H9 (cell line): ENCODE measurements at regions not wholly inside any gene's neighbourhood (a gene's known extent, or its start where the extent isn't known, plus 50 kb on each side); places are given as distances from the start of the nearest gene placed in this dataset.

Source experiments
- DNase-seq: peaks from one replicate; pipeline ENCODE4 v3.0.0-alpha.2; 2017
- H2AFZ ChIP-seq: one replicate; pipeline ENCODE4 v1.6.1; 2013; ENCODE audit warnings: mild to moderate bottlenecking, low read length, control low read depth, moderate library complexity
- H2AK5ac ChIP-seq: 2 replicates; pipeline ENCODE4 v1.6.1; 2013; ENCODE audit warnings: low read length, control low read depth, mixed read lengths; ENCODE audit not compliant: insufficient read length
- H2BK120ac ChIP-seq: one replicate; pipeline ENCODE4 v1.6.1; 2013; ENCODE audit warnings: low read depth, mild to moderate bottlenecking, low read length, control low read depth, inconsistent platforms; ENCODE audit not compliant: poor library complexity, severe bottlenecking
- H2BK12ac ChIP-seq: 2 replicates; pipeline ENCODE4 v1.6.1; 2013; ENCODE audit warnings: low read length, control low read depth, mixed read lengths, low read depth; ENCODE audit not compliant: insufficient read length
- H2BK15ac ChIP-seq: 2 replicates; pipeline ENCODE4 v1.6.1; 2013; ENCODE audit warnings: low read depth, low read length, control low read depth
- H2BK20ac ChIP-seq: one replicate; pipeline ENCODE4 v1.6.1; 2013; ENCODE audit warnings: low read depth, mild to moderate bottlenecking, low read length, control low read depth, inconsistent platforms; ENCODE audit not compliant: poor library complexity, severe bottlenecking
- H2BK5ac ChIP-seq: 2 replicates; pipeline ENCODE4 v1.6.1; 2013; ENCODE audit warnings: low read length, control low read depth, mixed read lengths; ENCODE audit not compliant: insufficient read length
- H3K14ac ChIP-seq: 2 replicates; pipeline ENCODE4 v1.6.1; 2013; ENCODE audit warnings: low read length, control low read depth; ENCODE audit not compliant: insufficient read depth
- H3K18ac ChIP-seq: 2 replicates; pipeline ENCODE4 v1.6.1; 2013; ENCODE audit warnings: low read depth, mild to moderate bottlenecking, mixed read lengths, low read length, control low read depth; ENCODE audit not compliant: insufficient read length
- H3K23ac ChIP-seq: 2 replicates; pipeline ENCODE4 v1.6.1; 2013; ENCODE audit warnings: low read length, control low read depth, mixed read lengths, low read depth; ENCODE audit not compliant: insufficient read length
- H3K23me2 ChIP-seq: 2 replicates; pipeline ENCODE4 v1.6.1; 2013; ENCODE audit warnings: low read depth, mild to moderate bottlenecking, mixed read lengths, low read length, control low read depth; ENCODE audit not compliant: insufficient read length, poor library complexity, severe bottlenecking
- H3K27ac ChIP-seq: 2 replicates; pipeline ENCODE4 v1.5.1; 2013; ENCODE audit warnings: low read length, control low read depth, mixed read lengths, low read depth; ENCODE audit not compliant: insufficient read length
- H3K27me3 ChIP-seq: 2 replicates; pipeline ENCODE4 v1.6.1; 2013; ENCODE audit warnings: low read length, control low read depth, inconsistent platforms; ENCODE audit not compliant: insufficient read depth
- H3K4ac ChIP-seq: 2 replicates; pipeline ENCODE4 v1.6.1; 2013; ENCODE audit warnings: low read depth, mild to moderate bottlenecking, control low read depth, inconsistent platforms, low read length, moderate library complexity
- H3K4me1 ChIP-seq: 2 replicates; pipeline ENCODE4 v1.6.1; 2013; ENCODE audit warnings: low read length, control low read depth, inconsistent platforms; ENCODE audit not compliant: insufficient read depth
- H3K4me2 ChIP-seq: 2 replicates; pipeline ENCODE4 v1.6.1; 2013; ENCODE audit warnings: low read length, control low read depth, mixed read lengths; ENCODE audit not compliant: insufficient read length, insufficient read depth
- H3K56ac ChIP-seq: 2 replicates; pipeline ENCODE4 v1.6.1; 2013; ENCODE audit warnings: low read depth, mild to moderate bottlenecking, mixed read lengths, low read length, control low read depth; ENCODE audit not compliant: insufficient read length
- H3K79me1 ChIP-seq: 2 replicates; pipeline ENCODE4 v1.6.1; 2013; ENCODE audit warnings: low read depth, mild to moderate bottlenecking, moderate library complexity, low read length, control low read depth, inconsistent platforms; ENCODE audit not compliant: insufficient read depth, poor library complexity, severe bottlenecking
- H3K79me2 ChIP-seq: 2 replicates; pipeline ENCODE4 v1.6.1; 2013; ENCODE audit warnings: low read length, control low read depth, inconsistent platforms; ENCODE audit not compliant: insufficient read depth
- H3K9ac ChIP-seq: 2 replicates; pipeline ENCODE4 v1.6.1; 2013; ENCODE audit warnings: low read length, control low read depth, mixed read lengths; ENCODE audit not compliant: insufficient read length; ENCODE audit errors: extremely low read depth
- H3K9me3 ChIP-seq: one replicate; pipeline ENCODE4 v1.6.1; 2013; ENCODE audit warnings: low read depth, low read length, inconsistent platforms; ENCODE audit not compliant: control insufficient read depth
- H3T11ph ChIP-seq: one replicate; pipeline ENCODE4 v1.6.1; 2013; ENCODE audit warnings: mild to moderate bottlenecking, low read length, control low read depth, inconsistent platforms
- H4K20me1 ChIP-seq: one replicate; pipeline ENCODE4 v1.6.1; 2013; ENCODE audit not compliant: control insufficient read depth, insufficient read length, insufficient read depth
- H4K5ac ChIP-seq: 2 replicates; pipeline ENCODE4 v1.6.1; 2013; ENCODE audit warnings: low read depth, mild to moderate bottlenecking, mixed read lengths, low read length, control low read depth; ENCODE audit not compliant: insufficient read length
- H4K8ac ChIP-seq: replicated peaks from 2 replicates; pipeline ENCODE4 v1.6.1; 2013; ENCODE audit warnings: low read length, control low read depth, mixed read lengths, low read depth; ENCODE audit not compliant: insufficient read length
- H4K91ac ChIP-seq: 2 replicates; pipeline ENCODE4 v1.6.1; 2013; ENCODE audit warnings: low read depth, mild to moderate bottlenecking, moderate library complexity, mixed read lengths, low read length, control low read depth; ENCODE audit not compliant: insufficient read length
- H3K27ac Mint-ChIP-seq, 3 experiments: 2 replicates in 2 of 3; 3 replicates in 1 of 3; pipeline ENCODE4 v1.8.0; 2020 to 2021; ENCODE audit warnings: mixed read lengths in 3 of 3, mild to moderate bottlenecking in 1 of 3, moderate library complexity in 1 of 3
- H3K27me3 Mint-ChIP-seq: 2 replicates; pipeline ENCODE4 v1.8.0; 2021; ENCODE audit warnings: low read depth, mild to moderate bottlenecking, moderate library complexity, mixed read lengths
- H3K36me3 Mint-ChIP-seq, 3 experiments: 2 replicates in 2 of 3; 3 replicates in 1 of 3; pipeline ENCODE4 v1.8.0; 2020 to 2021; ENCODE audit warnings: low read depth in 3 of 3, mixed read lengths in 3 of 3; ENCODE audit not compliant: insufficient read depth in 1 of 3
- H3K4me1 Mint-ChIP-seq, 2 experiments: 2 replicates each; pipeline ENCODE4 v1.8.0; 2020; ENCODE audit warnings: mixed read lengths in 2 of 2
- H3K4me3 Mint-ChIP-seq, 2 experiments: 2 replicates in 1 of 2; 3 replicates in 1 of 2; pipeline ENCODE4 v1.8.0; 2020 to 2021; ENCODE audit warnings: mild to moderate bottlenecking in 2 of 2, mixed read lengths in 2 of 2, moderate library complexity in 1 of 2
- H3K9me3 Mint-ChIP-seq, 2 experiments: 2 replicates in 1 of 2; 3 replicates in 1 of 2; pipeline ENCODE4 v1.8.0; 2020; ENCODE audit warnings: mild to moderate bottlenecking in 2 of 2, mixed read lengths in 2 of 2, moderate library complexity in 1 of 2
- CTCF ChIP-seq: fragments of 200-600 bp; sonication (generic); conservative IDR thresholded peaks from 3 replicates; pipeline ENCODE4 v1.8.0; 2021; ENCODE audit warnings: antibody characterized with exemption, mild to moderate bottlenecking
- WGBS: extraction: QIAGEN DNeasy Blood & Tissue Kit; methylation state at CpG from one replicate; pipeline ENCODE4 v1.1.7; 2013; ENCODE audit warnings: missing lambda C conversion rate, low lambda C conversion rate, mixed read lengths; ENCODE audit not compliant: insufficient read length; ENCODE audit errors: extremely low coverage; 5-methylcytosine and 5-hydroxymethylcytosine counted together

GRCh38 chr13:104314321-104314720 is 1248.1 kb upstream of the SLC10A2 start:
- Histone ChIP-seq H4K8ac (no peak overlapping the region), H3K4ac (no peak overlapping the region), H2BK12ac (no peak overlapping the region), H4K5ac (no peak overlapping the region), H3K23ac (no peak overlapping the region), H2BK5ac (no peak overlapping the region), H3T11ph (no peak overlapping the region), H3K79me1 (no peaks in the 10 kb centered on the region), H3K18ac (no peak overlapping the region), H3K79me2 (no peaks in the 10 kb centered on the region), H3K27me3 (no peaks in the 10 kb centered on the region), H2AK5ac (no peak overlapping the region), H3K27ac (no peak overlapping the region), H3K9me3 (no peaks in the 10 kb centered on the region), H3K9ac (no peak overlapping the region), H3K56ac (no peak overlapping the region), H3K14ac (no peak overlapping the region), H2BK20ac (no peak overlapping the region), H4K20me1 (no peaks in the 10 kb centered on the region), H2BK15ac (no peak overlapping the region), H3K23me2 (no peaks in the 10 kb centered on the region), H2AFZ (no peak overlapping the region), H3K4me1 (no peaks in the 10 kb centered on the region), H4K91ac (no peak overlapping the region), H2BK120ac (no peak overlapping the region), H3K4me2 (no peak overlapping the region)
- Mint-ChIP-seq H3K27ac (no peak overlapping the region), H3K27me3 (no peaks in the 10 kb centered on the region), H3K4me3 (no peak overlapping the region), H3K36me3 (peaks cover 2 to 15% (median 4%) of the 10 kb centered on the region in 3 experiments; a peak in 6 of 7 replicates), H3K4me1 (no peaks in the 10 kb centered on the region), H3K9me3 (peaks cover 6 to 8% of the 10 kb centered on the region in 2 experiments)
- TF ChIP-seq CTCF, result no peak
- no peak for DNase-seq
- no CpG with 5 or more reads among the region's 1 CpG for WGBS
